ENCODE measurements at regions not wholly inside any gene's neighbourhood (a gene's known extent, or its start where the extent isn't known, plus 50 kb on each side); places are given as distances from the start of the nearest gene placed in this dataset.

GRCh38 chr10:23696476-23696875, 257.6 kb downstream of the OTUD1 start:
- TF ChIP-seq, protein P1, sequence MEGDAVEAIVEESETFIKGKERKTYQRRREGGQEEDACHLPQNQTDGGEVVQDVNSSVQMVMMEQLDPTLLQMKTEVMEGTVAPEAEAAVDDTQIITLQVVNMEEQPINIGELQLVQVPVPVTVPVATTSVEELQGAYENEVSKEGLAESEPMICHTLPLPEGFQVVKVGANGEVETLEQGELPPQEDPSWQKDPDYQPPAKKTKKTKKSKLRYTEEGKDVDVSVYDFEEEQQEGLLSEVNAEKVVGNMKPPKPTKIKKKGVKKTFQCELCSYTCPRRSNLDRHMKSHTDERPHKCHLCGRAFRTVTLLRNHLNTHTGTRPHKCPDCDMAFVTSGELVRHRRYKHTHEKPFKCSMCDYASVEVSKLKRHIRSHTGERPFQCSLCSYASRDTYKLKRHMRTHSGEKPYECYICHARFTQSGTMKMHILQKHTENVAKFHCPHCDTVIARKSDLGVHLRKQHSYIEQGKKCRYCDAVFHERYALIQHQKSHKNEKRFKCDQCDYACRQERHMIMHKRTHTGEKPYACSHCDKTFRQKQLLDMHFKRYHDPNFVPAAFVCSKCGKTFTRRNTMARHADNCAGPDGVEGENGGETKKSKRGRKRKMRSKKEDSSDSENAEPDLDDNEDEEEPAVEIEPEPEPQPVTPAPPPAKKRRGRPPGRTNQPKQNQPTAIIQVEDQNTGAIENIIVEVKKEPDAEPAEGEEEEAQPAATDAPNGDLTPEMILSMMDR (IDR thresholded peaks at IDR 0.05), result no peak
- TF ChIP-seq POLR2A (IDR thresholded peaks at IDR 0.05), result no peak
